ENCODE measurements at regions not wholly inside any gene's neighbourhood (a gene's known extent, or its start where the extent isn't known, plus 50 kb on each side); places are given as distances from the start of the nearest gene placed in this dataset.
"Not testable (repeated sequence)": the region's sequence is repeated elsewhere in the genome, so short reads cannot be mapped to it uniquely, and the experiment has no call there.

GRCh38 chr22:22059291-22060002 is 76.9 kb upstream of the TOP3B start:
- DNase-seq (ENCODE audit: low read depth in 2 of 2) = no peak

DNA sequence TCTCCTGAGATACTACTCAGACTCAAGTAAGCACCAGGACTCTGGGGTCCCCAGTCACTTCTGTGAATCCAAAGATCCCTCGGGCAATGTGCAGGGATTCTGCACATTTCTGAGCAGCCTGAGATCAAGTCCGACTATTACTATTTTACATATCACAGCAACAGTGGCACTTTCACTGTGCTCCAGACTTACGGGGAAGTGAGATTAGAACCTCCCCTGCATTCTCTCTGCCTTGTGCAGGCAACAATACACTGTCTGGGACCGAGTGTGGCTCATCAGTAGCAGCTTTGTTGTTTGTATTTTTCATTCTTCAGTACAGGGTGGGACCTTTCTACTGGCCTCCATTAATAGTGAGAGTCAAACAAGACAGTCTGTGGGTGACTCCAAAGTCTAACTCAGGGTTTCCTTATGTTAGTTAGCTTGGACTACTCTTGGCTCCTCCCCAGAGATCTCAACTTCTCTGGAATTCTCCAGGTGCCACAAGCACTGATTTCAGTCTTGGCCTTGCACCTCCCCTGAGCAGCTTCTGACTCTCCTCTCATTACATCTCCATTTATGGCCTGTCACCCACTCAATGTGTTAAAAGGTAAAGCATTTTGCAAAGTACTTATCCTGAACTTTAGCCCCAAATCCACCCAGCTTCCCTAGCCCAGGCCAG is 76.2 kb upstream of the TOP3B start:
- no peak for DNase-seq (ENCODE audit: low read depth in 2 of 2)

DNA sequence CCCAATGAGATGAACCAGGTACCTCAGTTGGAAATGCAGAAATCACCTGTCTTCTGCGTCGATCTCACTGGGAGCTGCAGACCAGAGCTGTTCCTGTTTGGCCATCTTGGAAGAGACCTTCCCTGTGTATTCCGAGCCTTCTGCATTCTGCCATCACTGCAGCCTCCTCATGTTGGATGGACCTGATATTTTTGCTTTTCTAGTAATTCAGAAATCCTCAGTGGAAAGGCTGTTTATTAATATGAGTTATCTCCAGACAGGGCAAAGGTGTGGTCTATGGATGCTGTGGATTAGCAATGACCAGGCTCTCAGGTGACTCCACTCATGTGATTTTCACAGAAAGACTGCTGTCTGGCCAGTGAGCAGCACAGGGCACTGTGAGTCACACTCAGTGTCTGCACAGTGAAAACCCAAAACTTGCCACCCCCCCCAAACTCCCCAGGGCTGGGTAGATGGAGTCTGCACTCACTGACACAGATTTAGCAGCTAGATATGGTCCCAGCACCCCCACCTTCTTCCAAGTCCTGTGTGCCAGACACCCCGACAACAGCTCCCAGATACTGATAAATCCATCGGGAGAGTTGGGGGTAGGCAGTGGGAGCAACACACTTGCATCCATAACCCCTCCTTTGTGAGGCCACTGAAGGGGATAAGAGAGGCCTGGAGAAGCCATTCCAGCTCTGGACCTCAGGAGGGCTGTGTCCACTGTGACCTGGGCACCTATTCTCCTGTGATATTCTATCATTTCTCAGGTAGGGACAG is 75.2 kb upstream of the TOP3B start:
- DNase-seq (ENCODE audit: low read depth in 2 of 2) = no peak

DNA sequence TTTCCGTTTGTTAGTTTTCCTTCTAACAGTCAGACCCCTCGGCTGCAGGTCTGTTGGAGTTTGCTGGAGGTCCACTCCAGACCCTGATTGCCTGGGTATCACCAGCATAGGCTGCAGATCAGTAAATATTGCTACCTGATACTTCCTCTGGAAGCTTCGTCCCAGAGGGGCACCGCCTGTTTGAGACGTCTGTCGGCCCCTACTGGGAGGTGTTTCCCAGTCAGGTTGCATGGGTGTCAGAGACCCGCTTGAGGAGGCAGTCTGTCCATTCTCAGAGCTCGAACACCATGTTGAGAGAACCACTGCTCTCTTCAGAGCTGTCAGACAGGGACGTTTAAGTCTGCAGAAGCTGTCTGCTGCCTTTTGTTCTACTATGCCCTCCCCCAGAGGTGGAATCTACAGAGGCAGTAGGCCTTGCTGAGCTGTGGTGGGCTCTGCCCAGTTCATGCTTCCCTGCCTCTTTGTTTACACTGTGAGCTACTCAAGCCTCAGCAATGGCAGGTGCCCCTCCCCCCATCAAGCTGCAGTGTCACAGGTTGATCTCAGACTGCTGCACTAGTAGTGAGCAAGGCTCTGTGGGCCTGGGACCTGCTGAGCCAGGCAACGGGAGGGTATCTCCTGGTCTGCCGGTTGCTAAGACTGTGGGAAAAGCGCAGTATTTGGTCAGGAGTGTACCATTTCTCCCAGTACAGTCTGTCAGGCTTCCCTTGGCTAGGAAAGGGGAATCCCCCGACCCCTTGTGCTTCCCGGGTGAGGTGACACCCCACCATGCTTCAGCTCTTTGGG is 74.4 kb upstream of the TOP3B start:
- DNase-seq (ENCODE audit: low read depth in 2 of 2) = not testable (repeated sequence)

DNA sequence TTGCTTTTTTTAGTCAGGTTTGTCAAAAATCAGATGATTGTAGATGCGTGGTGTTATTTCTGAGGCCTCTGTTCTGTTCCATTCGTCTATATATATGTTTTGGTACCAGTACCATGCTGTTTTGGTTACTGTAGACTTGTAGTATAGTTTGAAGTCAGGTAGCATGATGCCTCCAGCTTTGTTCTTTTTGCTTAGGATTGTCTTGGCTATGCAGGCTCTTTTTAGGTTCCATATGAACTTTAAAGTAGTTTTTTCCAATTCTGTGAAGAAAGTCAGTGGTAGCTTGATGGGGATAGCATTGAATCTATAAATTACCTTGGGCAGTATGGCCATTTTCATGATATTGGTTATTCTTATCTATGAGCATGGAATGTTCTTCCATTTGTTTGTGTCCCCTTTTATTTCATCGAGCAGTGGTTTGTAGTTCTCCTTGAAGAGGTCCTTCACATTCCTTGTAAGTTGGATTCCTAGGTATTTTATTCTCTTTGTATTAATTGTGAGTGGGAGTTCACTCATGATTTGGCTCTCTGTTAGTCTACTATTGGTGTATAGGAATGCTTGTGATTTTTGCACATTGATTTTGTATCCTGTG is 70.1 kb upstream of the TOP3B start:
- DNase-seq (ENCODE audit: low read depth in 2 of 2) = not testable (repeated sequence)

GRCh38 chr22:22051032-22051431 is 68.4 kb upstream of the TOP3B start:
- not testable (repeated sequence) for DNase-seq (ENCODE audit: low read depth in 2 of 2)

DNA sequence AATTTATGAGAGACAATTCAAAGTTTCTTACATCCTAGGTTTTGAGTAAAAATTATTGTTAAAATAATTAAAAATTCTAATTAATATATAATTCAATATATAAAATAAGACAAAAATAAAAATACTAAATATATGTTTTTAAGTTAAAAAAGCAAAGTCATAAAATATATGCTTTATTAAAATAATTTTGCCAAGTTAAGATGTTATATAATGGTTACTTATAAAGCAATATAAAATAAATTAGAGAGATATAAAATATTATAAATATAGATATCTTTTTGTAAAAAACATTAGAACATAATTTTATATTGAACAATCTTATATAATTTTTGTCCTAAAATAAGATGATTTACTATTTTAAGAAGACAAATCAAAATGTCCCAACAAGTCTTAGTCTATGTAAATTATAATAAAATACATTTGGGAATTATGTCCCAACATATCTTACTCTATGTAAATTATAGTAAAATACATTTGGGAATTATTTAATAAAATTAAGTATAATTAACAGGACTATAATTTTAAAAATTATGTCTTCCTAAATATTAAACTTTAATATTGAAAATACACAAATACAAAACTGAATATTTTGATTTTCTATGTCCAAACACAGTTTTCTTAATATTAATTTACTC is 67.7 kb upstream of the TOP3B start:
- DNase-seq (ENCODE audit: low read depth in 2 of 2) = no peak

DNA sequence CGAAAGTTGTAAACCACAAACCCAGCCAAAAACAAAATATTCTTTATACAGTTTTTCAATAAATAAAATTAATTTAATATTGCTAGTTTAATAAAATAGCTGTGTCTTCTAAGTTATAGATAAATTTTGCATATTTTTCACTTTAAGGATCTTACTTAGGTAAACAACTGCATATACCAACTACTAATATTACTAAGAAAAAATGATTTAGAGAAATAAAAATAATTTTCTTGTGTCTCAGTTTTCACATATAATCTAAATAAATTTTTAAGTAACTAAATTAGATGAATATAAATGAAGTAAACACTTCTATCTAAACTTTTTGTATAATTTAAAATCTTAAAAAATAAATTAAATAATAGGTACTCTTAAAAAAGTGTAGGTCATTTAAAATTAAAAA is 67.1 kb upstream of the TOP3B start:
- DNase-seq (ENCODE audit: low read depth in 2 of 2) = no peak

- DNase-seq (ENCODE audit: low read depth in 2 of 2) = no peak
These were observed 66.5 kb upstream of the TOP3B start for GRCh38 chr22:22048981-22049531.

GRCh38 chr22:22048318-22048942 is 65.8 kb upstream of the TOP3B start:
- DNase-seq (ENCODE audit: low read depth in 2 of 2) = no peak

DNA sequence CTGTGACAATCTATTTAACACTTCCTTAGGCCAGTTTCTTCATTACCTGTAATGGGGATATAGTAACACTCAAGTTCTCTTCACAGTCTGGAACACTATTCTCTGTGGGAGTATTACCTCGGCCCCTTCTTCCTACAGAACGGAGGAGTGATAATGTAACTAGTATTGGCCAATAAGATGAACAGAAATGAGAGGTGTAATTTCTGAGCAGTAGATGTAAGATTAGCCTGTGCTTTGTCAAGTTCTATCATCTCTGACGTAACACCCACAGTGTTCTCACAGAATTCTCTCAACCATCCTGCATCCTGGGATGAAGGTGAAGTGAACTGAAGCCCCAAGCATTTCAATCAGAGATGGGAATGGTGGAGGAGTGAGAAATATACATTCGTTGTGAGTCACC is 65.2 kb upstream of the TOP3B start:
- DNase-seq (ENCODE audit: low read depth in 2 of 2) = no peak

DNA sequence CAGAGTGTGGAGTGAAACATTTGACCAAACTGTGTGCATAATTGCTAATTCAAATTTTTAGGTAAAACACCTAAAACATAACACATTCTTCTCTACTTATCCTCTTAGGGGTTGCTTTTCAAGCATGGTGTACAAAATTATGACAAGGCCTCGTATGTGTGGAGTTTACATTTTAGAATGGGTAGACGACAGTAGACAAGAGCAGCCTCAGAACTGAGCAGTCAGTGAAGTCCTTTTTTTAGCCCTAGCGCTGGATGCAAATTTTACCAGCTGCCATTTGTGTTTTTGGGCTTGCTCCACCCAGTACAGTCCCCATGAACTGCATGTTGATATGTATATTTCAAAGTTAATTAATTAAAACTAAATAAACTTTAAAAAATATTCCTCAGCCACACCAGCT is 64.7 kb upstream of the TOP3B start:
- DNase-seq (ENCODE audit: low read depth in 2 of 2) = no peak

GRCh38 chr22:22046370-22046769 is 63.8 kb upstream of the TOP3B start:
- no peak for DNase-seq (ENCODE audit: low read depth in 2 of 2)

GRCh38 chr22:22045571-22046335 is 63.2 kb upstream of the TOP3B start:
- DNase-seq (ENCODE audit: low read depth in 2 of 2) = no peak

DNA sequence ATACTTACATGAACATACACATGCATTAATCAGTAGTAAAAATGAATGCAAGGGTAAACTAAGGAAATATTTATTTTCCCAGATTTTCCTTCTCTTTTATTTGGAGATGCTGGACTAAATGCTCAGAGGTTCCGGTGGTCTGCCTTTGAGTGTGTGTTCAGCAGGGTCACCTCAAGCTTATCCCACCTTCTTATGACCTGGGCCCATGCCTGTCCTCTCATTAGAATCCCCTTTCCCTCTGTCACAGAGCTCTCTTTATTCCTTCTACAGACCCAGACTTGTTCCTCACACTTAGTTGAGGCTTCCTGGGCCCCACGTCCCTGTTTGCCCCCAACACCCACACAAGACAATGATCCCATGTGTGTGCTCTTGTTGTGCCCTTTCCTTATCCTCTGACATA is 61.6 kb upstream of the TOP3B start:
- DNase-seq (ENCODE audit: low read depth in 2 of 2) = no peak

DNA sequence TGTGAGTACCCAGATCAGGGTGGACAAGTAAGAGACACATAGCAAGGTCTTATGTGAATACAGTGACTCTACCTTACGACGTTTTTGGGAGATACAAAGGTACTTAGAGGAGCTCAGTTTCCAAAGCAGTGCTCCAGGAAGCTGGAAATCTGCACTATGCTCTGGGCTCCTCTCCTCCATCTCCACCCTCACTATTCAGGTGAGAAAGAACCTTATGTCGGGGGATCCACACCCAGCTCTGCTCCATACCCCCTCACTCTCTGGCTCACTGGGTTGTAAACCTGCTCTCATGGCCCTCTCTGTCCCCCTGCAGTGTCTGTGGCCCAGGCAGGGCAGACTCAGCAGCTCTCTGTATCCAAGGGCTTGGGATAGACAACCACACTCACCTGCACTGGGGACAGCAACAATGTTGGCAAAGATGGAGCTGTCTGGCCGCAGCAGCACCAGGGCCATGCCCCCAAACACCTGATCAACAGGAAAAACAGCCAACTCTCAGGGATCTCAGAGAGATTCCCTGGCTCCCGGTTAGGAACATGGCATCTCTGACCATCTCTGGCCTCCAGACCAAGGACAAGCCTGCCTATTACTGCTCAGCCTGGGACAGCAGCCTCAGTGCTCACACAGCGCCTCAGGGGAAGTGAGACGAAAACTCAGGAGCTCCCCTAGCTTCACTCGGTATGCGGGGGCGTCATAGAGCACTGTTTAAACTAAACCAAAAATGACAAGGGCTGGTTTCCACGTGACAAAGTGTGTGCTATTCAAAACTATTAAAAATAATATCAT is 60.9 kb upstream of the TOP3B start:
- DNase-seq (ENCODE audit: low read depth in 2 of 2) = no peak

- no peak for DNase-seq (ENCODE audit: low read depth in 2 of 2)
These were observed 60.2 kb upstream of the TOP3B start for GRCh38 chr22:22042599-22043295.

DNA sequence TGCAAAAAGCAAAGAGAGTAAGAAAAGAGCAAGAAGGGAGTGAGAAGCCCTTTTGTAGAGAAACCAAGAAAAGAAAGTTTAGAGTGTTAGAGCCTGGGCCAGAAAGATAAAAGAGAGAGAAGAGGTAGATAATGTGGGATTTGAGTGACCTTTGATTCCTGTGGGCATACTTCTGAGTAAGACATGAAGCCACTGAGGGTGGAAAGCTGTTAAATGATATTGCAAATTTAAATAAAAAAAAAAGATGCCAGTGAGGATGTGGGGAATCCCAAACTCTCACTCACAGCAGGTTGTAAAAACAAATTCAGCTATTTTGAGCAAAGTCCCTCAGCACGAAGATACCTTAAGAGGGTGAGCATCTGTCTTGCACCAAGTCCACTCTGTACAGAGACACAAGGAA is 59.4 kb upstream of the TOP3B start:
- no peak for DNase-seq (ENCODE audit: low read depth in 2 of 2)
